ENCODE measurements at regions not wholly inside any gene's neighbourhood (a gene's known extent, or its start where the extent isn't known, plus 50 kb on each side); places are given as distances from the start of the nearest gene placed in this dataset.

DNA sequence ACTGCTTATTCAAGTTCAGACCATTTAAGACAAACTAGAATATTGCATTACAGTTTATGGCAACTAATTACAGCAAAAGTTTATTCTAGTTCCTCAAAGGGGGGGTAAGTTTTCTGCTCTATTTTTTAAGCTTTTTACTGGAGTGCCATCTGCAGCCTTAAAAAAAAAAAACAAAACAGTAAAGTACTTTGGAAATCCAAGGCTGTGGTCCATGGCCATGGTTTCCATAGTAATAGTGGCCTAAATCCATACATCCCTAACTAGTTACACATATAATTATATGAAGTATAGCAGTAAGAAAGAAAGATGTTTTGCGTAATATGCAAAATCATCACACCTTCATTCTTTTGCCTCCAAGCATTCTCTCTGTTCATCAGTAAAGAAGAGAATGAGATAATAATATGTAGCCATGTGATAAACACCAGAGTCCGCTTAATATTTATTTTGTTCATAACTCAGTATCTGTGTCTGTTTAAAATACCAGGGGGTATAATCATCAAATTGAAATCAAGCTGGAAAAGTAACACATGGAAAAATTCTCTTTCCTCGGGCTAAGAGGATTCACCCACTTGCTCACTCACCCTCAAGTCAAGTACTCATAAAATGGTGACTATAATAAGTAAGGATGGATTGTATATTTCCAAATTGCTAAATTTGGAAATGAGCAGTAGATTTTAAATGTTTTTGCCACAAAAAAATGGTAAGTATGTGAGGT lies 301.1 kb upstream of the RND3 start:
- no peak for DNase-seq (ENCODE audit: low read depth)

DNA sequence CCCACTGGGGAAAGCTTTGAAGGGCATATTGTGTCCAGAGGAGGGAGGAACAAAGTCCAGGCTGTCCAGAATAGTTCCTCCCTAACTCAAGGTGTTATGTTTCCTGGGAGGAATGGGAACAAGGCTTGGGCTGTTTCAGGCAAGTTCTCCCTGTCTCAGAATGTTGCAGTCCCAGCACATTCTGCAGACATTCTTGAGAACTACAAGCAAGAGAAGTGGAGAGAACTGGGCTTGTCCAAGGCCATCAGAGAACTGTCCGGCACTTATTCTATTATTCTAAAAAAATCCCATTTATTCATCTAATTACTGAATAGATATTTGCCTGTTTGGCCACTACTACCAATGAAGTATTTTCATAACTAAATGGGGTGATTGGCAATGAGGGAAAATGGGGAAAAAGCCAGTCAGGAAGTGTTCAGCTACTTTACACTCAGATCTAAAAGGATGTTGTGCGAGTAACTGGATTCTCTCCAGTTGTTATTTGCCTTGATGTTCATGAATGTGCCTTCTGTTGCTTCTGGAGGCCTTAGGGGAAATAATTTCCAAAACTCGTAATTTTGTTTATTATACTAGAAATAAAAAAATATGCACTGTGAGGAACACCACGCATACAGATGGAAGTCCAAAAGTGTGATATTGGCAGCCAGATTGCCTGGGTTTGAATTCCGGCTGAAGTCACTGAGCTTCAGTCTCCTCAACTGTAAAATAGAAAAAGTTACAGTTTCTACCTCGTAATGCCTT lies 300.1 kb upstream of the RND3 start:
- no peak for DNase-seq (ENCODE audit: low read depth)

DNA sequence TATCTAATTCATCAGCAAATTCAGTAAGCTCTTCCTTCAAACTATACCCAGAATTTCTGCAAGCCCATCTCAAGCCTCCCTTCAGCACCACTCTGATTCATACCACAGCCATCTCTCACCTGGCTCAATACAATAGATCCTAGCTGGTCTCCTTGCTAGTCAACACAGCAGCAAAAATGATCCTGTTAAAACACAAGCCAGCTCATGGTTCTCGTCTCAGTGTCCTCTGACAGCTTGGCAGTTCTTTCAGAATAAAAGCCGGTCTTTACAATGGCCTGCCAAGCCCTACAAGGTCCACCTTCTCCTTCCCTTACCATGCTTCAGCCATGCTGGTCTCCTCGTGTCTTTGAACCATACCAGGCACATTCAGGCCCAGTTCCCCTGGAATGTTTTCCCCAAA lies 296.9 kb upstream of the RND3 start:
- DNase-seq (ENCODE audit: low read depth) = no peak

GRCh38 chr2:150783896-150784295 lies 296.4 kb upstream of the RND3 start:
- DNase-seq (ENCODE audit: low read depth) = no peak

- DNase-seq (ENCODE audit: low read depth) = no peak
These were observed 295.5 kb upstream of the RND3 start for GRCh38 chr2:150783015-150783414.

DNA sequence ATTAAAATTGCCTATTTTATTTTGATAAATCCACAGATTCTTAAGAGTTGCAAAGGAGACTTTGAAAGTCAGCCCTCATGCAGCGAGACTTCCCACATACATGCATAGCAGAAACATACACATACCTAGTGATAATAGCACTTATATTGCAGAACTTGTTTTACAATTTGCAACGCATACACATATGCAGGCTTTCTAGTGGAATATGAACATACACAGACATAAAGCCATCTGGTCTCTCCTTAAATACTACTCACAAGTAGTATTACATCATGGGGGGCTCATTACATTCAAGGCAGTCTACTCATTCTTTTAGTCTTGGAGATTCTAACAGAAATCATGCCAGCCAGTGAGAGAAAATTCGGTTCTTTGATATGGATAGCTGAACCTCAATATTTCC lies 295.1 kb upstream of the RND3 start:
- no peak for DNase-seq (ENCODE audit: low read depth)

GRCh38 chr2:150781142-150781541 lies 293.7 kb upstream of the RND3 start:
- no peak for DNase-seq (ENCODE audit: low read depth)

GRCh38 chr2:150778828-150779227 lies 291.4 kb upstream of the RND3 start:
- peak; percentile 6 for DNase-seq (ENCODE audit: low read depth)

DNA sequence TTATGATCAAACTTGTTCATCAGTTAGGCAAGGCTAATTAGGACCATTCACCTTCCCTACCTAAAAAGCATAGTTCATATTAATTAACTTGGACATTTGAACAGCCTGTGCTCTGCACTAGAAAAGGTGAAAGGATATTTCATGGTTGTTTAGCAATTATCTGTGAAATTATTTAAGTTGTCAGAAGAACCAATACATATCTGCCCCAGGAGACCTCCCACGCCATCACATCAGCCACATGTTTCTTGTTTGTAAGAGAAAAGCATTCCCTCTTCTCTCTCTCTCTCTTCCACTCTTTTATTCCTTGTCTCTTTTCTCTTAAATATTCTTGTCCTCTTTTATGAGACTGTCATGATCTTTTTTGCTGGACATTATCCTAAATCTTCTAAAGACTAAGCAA lies 282.0 kb upstream of the RND3 start:
- DNase-seq (ENCODE audit: low read depth) = no peak

DNA sequence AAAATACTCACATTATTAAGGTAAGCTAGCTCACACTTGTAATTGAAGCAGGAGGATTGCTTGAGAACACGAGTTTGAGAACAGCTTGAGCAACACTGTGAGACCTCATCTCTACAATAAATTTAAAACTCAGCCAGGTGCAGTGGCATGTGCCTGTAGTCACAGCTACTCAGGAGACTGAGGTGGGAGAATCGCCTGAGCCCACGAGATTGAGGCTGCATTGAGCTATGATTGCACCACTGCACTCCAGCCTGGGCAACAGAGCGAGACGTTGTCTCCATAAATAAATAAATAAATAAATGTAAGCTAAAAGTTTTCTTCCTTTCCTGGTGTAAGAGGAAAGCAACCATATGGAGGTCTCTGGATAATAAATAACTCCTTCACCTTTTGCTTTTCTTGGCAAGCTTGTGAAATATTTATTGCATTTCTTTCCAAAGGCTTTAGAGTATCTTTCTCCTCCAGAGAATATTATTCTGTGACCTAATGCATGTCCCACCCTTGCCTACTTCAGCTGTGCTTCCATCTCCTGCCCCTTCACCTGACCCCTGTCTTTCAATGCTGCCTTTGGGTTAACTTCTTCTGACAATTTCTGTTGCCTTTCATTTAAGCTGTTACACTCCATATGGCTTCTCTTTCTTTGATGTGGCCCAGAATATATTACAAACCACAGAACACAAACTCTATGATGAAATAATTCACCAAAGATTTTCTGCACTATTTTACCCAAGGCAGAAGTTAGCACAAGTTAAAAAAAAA lies 280.7 kb upstream of the RND3 start:
- no peak for DNase-seq (ENCODE audit: low read depth)

- no peak for DNase-seq (ENCODE audit: low read depth)
These were observed 275.1 kb upstream of the RND3 start for GRCh38 chr2:150762571-150762970.

DNA sequence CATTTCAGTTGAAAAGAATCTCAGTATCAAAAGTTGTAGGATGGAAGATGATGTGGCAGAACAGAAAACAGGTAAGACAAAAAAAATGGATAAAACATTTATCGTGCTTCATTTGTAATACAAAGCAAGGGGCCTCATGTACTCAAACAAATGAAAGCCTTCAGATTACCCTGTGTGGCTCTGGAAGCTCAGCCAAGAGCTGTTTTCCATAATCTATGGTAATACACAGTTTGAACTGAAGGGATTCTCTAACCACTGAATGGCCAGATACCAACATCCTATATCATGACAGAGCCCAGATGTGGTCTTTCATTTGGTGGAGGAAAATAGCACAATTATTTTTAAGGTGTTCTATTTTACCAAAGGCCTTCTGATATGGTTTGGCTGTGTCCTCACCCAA lies 272.1 kb upstream of the RND3 start:
- no peak for DNase-seq (ENCODE audit: low read depth)

DNA sequence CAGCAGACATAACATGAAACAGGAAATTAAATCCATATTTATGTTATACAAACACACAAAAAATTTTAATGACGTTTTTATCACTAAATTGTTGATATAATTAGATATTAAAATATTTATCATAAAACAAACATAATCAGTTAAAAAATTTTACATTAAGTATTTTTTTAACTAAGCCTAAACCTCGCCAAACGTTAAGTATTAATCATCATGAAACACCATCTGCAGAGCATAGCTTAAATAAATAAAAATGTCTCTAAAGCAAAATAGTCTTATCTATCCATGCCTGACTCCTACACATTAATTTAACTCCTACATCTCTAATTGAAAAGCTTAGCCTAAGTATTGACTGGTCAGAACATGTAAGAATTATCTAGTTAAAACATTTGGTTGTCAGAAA lies 271.6 kb upstream of the RND3 start:
- DNase-seq (ENCODE audit: low read depth) = no peak

DNA sequence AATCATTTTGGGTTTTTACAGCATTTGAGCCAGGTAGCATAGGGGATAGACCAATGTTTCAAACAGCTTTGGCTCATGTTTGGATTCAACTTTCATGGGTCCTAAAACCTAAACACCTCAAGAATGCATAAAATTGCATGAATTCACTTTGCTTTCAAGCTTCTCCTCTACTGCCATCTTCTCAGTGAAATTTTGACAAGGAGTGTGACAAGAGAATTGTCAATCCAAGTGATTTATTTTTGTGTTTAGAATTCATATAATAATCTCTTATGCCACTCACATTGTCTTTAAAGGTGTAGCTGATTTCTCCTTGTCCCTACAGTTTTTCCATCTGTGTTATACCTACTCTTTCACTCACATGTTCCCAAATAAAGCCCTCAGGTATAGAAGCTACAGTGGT lies 264.8 kb upstream of the RND3 start:
- no peak for DNase-seq (ENCODE audit: low read depth)

DNA sequence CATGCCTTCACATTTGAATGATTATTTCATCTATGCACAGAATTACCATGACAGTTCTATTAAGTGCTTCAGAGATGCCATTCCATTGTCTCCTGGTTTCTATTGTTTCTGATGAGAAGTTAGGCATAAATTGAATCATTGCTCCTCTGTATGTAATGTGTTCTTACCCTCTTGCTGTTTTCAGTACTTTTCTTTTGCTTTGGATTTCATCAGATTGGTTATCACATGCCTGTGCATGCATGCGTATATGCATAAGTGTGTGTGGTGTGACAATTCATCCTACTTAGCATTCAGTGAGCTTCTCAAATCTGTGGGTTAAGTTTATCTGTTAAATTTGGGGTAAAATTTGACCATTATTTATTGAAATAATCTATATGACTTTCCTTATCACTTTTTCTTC lies 263.3 kb upstream of the RND3 start:
- DNase-seq (ENCODE audit: low read depth) = no peak

GRCh38 chr2:150742094-150742493 lies 254.6 kb upstream of the RND3 start:
- no peak for DNase-seq (ENCODE audit: low read depth)

DNA sequence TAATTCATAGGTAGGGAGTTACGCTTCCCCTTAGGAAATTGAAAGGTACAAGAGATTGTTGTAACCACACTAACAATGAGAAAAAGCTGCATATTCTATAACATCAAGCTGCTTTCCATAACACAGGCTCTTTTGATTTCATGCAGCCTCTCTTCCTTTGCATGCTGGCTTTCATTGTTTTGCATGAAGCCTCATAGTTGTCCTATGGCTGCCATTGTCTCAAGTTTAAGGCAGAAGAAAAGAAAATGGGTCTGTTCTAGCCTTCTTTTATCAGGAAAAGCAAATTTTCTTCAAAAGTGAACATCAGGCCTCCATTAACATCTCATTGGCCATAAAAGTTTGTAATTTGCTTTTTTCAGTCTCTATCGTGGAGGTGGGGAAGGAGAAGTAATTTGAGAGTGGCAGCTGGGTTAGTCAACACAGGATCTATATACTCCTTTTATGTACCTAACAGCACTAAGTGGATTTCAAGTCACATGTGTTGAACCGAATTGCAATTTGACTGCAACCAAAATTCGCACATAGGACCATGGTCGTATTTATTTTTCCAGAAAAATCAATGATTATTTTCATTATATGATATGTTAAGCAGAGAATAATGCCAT lies 248.5 kb upstream of the RND3 start:
- DNase-seq (ENCODE audit: low read depth) = no peak

DNA sequence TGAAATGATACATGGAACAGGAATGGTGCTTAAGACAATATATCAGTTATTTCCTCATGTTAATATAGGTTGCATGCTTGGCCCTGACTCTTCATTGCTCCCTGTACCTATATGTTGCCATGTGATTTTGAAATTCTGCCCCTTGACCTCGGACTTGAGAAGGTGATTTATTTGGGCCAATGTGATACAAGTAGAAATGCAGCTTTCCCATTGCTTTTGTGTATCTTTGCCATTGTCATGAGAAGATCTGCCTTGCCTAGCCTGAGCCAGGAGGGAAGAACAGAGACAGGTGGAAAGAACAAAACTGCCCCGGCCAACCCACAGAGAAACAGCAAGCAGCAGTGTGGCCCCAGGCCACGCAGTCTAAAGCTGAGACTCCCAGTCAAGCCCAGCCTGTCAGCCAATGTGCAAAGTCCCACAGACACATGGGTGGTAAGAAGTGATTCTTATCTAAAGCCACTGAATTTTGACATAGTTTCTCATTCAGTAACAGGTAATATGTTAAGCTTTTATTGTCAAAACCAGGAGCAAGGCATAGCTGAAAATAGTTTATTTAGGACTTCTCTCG lies 245.7 kb upstream of the RND3 start:
- peak; percentile 67 for DNase-seq (ENCODE audit: low read depth)

DNA sequence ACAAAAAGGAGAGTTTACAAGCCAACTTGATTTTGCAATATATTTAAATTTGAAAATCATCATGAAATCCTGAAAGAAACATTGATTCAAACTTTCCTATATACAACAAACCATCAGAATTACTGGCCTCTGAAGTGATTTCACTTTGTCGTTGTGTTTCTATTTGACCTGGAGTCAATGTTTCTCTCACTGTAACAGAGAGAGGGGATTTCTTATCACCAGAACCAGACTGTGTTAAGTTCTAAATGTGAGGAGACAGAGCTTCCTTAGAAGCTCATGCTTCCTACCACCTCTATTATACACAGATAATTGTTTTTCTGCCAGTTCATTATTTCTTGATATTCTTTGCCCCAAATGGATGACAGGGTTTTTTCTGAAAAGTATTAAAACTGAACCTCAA lies 245.0 kb upstream of the RND3 start:
- DNase-seq (ENCODE audit: low read depth) = no peak

- peak; percentile 41 for DNase-seq (ENCODE audit: low read depth)
These were observed 244.6 kb upstream of the RND3 start for GRCh38 chr2:150732064-150732463.

DNA sequence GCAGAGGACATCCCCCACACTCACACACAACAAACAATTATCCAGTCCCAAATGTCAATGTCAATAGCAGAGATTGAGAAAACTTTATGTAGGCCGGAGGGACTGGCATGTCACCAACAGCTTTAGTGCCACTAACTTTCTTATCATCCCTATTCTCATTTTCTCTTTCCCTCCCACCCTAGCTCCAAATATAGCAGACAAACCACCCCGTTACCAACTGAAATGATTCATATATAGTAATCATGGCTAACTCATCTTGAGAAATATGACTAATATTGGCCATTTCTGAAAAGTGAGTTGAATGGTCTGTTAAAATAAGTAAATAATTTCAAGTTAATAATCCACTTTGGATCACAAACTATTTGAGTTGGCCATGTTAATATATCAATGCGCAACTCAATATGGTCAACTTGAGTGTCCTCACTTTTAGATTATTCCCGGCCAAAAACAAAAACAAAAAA lies 242.1 kb upstream of the RND3 start:
- DNase-seq (ENCODE audit: low read depth) = no peak

GRCh38 chr2:150718280-150718679 lies 230.8 kb upstream of the RND3 start:
- DNase-seq (ENCODE audit: low read depth) = no peak

Measured in myocyte (in vitro differentiated cells).